Osteoblast (primary cell): ENCODE measurements at regions not wholly inside any gene's neighbourhood (a gene's known extent, or its start where the extent isn't known, plus 50 kb on each side); places are given as distances from the start of the nearest gene placed in this dataset.
"Not testable (repeated sequence)": the region's sequence is repeated elsewhere in the genome, so short reads cannot be mapped to it uniquely, and the experiment has no call there.

Experiments used
- DNase-seq: peaks from one replicate; pipeline ENCODE4 v3.0.0; 2011; ENCODE audit warnings: low spot score, mixed read lengths; ENCODE audit not compliant: insufficient read length; ENCODE audit errors: missing footprints
- H2AFZ ChIP-seq: 2 replicates; pipeline ENCODE4 v1.6.0; 2011; ENCODE audit warnings: mild to moderate bottlenecking, low read length
- H3K27ac ChIP-seq: 2 replicates; pipeline ENCODE4 v1.5.1; 2011; ENCODE audit warnings: mild to moderate bottlenecking, low read depth, low read length, moderate library complexity
- H3K27me3 ChIP-seq: 2 replicates; pipeline ENCODE4 v1.6.0; 2012; ENCODE audit warnings: mild to moderate bottlenecking, control low read depth, inconsistent platforms, low read length, moderate library complexity; ENCODE audit not compliant: insufficient read depth
- H3K36me3 ChIP-seq: 2 replicates; pipeline ENCODE4 v1.5.1; 2011; ENCODE audit warnings: mild to moderate bottlenecking, low read length, control low read depth, moderate library complexity; ENCODE audit not compliant: insufficient read depth
- H3K4me1 ChIP-seq: 2 replicates; pipeline ENCODE4 v1.5.1; 2011; ENCODE audit warnings: mild to moderate bottlenecking, low read length, control low read depth, moderate library complexity; ENCODE audit not compliant: insufficient read depth
- H3K4me2 ChIP-seq: 2 replicates; pipeline ENCODE4 v1.6.0; 2011; ENCODE audit warnings: mild to moderate bottlenecking, low read length; ENCODE audit not compliant: insufficient read depth
- H3K4me3 ChIP-seq: fragments of 200-600 bp; sonication (generic); 3 replicates; pipeline ENCODE4 v1.5.1; 2012; ENCODE audit warnings: mild to moderate bottlenecking, low read length, inconsistent platforms; ENCODE audit not compliant: insufficient read depth
- H3K79me2 ChIP-seq: 2 replicates; pipeline ENCODE4 v1.6.0; 2012; ENCODE audit warnings: mild to moderate bottlenecking, low read length, control low read depth, inconsistent platforms; ENCODE audit not compliant: insufficient read depth
- H3K9me3 ChIP-seq: 2 replicates; pipeline ENCODE4 v1.5.1; 2011; ENCODE audit warnings: low read depth, low read length, control low read depth
- H4K20me1 ChIP-seq: 2 replicates; pipeline ENCODE4 v1.6.0; 2012; ENCODE audit warnings: mild to moderate bottlenecking, low read length, control low read depth; ENCODE audit not compliant: insufficient read depth
- TF ChIP-seq, protein P1 (sequence below): IDR thresholded peaks from 2 replicates; pipeline ENCODE4 v1.5.1; 2011; ENCODE audit warnings: mild to moderate bottlenecking, low read depth, low read length, moderate library complexity; ENCODE audit errors: extremely low read depth

DNA sequence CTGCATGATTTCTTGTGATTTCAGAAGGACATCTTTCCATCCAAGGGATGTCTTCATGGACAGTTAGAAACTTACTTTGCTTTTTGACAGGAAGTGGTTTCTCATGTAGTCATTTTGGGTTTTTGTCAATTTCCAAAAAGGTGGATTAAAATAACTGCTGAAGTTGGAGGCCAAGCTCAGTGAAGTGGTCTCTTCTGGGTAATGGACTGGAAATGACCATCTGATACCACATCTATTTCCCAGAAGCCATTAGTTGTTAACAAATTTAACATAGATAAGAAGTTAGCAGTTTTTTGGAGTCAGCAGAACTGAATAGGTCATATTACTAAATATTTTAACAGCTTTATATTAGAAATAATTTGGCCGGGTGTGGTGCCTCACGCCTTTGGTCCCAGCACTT, 86.2 kb upstream of the MYO10 start:
- H3K27me3 ChIP-seq: no peaks in the 10 kb centered on the region
- no peak overlapping the region for H3K4me2 ChIP-seq
- H3K9me3 ChIP-seq: no peaks in the 10 kb centered on the region
- H3K36me3 ChIP-seq: no peaks in the 10 kb centered on the region
- peaks cover 17% of the 10 kb centered on the region for H3K4me1 ChIP-seq
- no peak for DNase-seq
- no peaks in the 10 kb centered on the region for H3K79me2 ChIP-seq
- no peak overlapping the region for H3K4me3 ChIP-seq
- H3K27ac ChIP-seq: peak overlapping the region; percentile 70
- no peaks in the 10 kb centered on the region for H4K20me1 ChIP-seq
- TF ChIP-seq, protein P1, sequence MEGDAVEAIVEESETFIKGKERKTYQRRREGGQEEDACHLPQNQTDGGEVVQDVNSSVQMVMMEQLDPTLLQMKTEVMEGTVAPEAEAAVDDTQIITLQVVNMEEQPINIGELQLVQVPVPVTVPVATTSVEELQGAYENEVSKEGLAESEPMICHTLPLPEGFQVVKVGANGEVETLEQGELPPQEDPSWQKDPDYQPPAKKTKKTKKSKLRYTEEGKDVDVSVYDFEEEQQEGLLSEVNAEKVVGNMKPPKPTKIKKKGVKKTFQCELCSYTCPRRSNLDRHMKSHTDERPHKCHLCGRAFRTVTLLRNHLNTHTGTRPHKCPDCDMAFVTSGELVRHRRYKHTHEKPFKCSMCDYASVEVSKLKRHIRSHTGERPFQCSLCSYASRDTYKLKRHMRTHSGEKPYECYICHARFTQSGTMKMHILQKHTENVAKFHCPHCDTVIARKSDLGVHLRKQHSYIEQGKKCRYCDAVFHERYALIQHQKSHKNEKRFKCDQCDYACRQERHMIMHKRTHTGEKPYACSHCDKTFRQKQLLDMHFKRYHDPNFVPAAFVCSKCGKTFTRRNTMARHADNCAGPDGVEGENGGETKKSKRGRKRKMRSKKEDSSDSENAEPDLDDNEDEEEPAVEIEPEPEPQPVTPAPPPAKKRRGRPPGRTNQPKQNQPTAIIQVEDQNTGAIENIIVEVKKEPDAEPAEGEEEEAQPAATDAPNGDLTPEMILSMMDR: no peak
- H2AFZ ChIP-seq: peak overlapping the region; percentile 96

DNA sequence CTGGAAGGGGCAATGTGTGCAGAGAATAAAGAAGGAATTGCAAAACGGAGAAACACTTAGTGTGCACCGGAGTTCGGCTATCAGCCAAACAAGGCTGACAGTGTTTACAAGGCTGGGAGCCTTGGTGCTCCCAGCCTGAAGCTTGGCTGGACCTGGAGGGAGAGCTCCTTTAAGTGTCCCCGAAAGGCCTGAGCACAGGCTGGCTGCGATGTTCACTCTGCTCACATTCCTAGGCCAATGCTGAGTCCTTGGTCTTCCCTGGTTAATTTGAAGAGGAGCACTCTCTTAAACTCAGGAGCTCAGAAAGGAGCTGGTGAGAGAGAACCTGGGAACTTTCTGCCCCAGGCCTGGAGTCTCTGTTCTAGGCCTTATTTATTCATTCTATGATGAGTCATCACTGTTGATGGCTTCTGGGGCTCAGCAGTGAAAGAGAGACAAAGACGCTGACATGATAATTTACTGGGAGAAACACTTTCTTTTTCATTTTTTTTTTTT, 88.6 kb upstream of the MYO10 start:
- DNase-seq: peak; percentile 93
- Histone ChIP-seq H3K4me1 (peaks cover 17% of the 10 kb centered on the region), H3K27me3 (no peaks in the 10 kb centered on the region), H3K4me2 (no peak overlapping the region), H3K9me3 (no peaks in the 10 kb centered on the region), H3K36me3 (no peaks in the 10 kb centered on the region), H4K20me1 (no peaks in the 10 kb centered on the region), H2AFZ (peak overlapping the region; percentile 83), H3K27ac (no peak overlapping the region), H3K79me2 (no peaks in the 10 kb centered on the region), H3K4me3 (no peak overlapping the region)
- TF ChIP-seq, protein P1: no peak

DNA sequence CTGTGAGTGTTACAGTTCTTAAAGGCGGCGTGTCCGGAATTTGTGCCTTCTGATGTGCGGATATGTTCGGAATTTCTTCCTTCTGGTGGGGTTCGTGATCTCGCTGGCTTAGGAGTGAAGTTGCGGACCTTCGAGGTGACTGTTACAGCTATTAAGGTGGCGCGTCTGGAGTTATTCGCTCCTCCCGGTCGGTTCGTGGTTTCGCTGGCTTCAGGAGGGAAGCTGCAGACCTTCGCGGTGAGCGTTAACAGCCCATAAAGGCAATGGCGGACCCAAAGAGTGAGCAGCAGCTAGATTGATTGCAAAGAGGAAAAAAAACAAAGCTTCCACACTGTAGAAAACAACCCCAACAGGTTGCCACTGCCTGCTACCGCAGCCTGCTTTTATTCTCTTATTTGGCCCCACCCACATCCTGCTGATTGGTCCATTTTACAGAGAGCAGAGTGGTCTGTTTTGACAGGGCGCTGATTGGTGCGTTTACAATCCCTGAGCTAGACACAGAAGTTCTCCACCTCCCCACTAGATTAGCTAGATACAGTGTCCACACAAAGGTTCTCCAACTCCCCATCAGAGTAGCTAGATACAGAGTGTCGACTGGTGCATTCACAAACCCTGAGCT, 95.7 kb upstream of the MYO10 start:
- not testable (repeated sequence) for H3K79me2 ChIP-seq, H3K27ac ChIP-seq, H3K36me3 ChIP-seq, H3K4me2 ChIP-seq, H3K9me3 ChIP-seq, DNase-seq, H4K20me1 ChIP-seq, H3K27me3 ChIP-seq, H3K4me1 ChIP-seq, H3K4me3 ChIP-seq, H2AFZ ChIP-seq

DNA sequence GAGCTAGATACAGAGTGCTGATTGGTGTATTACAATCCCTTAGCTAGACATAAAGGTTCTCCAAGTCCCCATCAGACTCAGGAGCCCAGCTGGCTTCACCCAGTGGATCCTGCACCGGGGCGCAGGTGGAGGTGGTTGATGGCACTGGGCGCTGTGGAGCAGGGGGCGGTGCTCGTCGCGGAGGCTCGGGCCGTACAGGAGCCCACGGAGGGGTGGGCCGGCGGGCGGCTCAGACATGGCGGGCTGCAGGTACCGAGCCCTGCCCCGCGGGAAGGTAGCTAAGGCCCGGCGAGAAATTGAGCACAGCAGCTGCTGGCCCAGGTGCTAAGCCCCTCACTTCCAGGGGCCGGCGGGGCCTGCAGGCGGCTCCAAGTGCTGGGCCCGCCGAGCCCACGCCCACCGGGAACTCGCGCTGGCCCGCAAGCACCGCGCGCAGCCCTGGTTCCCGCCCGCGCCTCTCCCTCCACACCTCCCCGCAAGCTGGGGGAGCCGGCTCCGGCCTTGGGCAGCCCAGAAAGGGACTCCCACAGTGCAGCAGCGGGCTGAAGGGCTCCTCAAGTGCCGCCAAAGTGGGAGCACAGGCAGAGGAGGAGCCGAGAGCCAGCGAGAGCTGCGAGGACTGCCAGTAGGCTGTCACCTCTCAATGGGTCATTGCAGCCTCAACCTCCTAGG, 96.4 kb upstream of the MYO10 start:
- H3K79me2 ChIP-seq, H3K36me3 ChIP-seq, H3K9me3 ChIP-seq, H2AFZ ChIP-seq, H3K27me3 ChIP-seq, DNase-seq, H3K4me3 ChIP-seq, H3K27ac ChIP-seq, H3K4me1 ChIP-seq, H4K20me1 ChIP-seq, H3K4me2 ChIP-seq: not testable (repeated sequence)

DNA sequence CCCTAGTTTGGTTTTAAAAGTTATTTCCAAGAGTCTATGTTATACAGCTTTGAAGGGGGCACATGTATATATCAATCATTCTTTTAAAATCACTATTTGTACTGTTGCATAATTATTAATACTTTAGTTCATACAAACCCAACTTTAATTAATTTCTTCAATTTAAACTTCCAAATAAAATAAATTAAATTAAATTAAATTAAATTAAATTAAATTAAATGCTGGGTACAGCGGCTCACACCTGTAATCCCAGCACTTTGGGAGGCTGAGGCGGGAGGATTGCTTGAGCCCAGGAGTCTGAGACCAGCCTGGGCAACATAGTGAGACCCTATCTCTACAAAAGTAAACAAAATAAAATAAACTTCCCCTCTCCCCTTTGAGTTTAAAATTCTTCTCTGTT, 98.9 kb upstream of the MYO10 start:
- not testable (repeated sequence) for H3K4me2 ChIP-seq, H3K4me3 ChIP-seq, H2AFZ ChIP-seq, DNase-seq, H3K27ac ChIP-seq, H3K36me3 ChIP-seq, H3K27me3 ChIP-seq, H3K4me1 ChIP-seq, H3K9me3 ChIP-seq, H4K20me1 ChIP-seq, H3K79me2 ChIP-seq
